ENCODE measurements at regions not wholly inside any gene's neighbourhood (a gene's known extent, or its start where the extent isn't known, plus 50 kb on each side); places are given as distances from the start of the nearest gene placed in this dataset.

DNA sequence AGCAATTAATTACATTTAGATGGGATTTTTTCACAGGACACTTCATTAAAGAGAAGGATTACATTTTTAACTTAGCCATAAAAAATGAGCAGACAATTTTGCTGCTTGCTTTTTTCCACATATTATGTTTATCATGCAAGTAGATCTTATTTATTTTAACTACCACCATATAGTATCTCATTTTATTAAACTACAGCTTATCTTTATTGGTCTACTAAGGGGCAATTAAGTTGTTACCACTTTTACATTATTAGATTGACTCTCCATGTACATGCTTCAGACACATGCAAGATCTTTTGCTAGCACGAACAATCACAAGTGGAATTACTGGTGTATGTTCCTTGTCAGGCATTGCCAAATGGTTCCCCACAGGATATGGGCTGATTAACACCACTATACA, 99.8 kb upstream of the NFIA start (continued):
- TF ChIP-seq HDAC6 (IDR thresholded peaks at IDR 0.05; ENCODE audit: low read depth, low read length): no peak
- TF ChIP-seq NRF1 (IDR thresholded peaks at IDR 0.05; ENCODE audit: low read depth, low read length): no peak
- TF ChIP-seq, protein P1, sequence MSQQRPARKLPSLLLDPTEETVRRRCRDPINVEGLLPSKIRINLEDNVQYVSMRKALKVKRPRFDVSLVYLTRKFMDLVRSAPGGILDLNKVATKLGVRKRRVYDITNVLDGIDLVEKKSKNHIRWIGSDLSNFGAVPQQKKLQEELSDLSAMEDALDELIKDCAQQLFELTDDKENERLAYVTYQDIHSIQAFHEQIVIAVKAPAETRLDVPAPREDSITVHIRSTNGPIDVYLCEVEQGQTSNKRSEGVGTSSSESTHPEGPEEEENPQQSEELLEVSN (IDR thresholded peaks at IDR 0.05): no peak
- TF ChIP-seq, protein P2, sequence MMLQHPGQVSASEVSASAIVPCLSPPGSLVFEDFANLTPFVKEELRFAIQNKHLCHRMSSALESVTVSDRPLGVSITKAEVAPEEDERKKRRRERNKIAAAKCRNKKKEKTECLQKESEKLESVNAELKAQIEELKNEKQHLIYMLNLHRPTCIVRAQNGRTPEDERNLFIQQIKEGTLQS (IDR thresholded peaks at IDR 0.05; ENCODE audit: insufficient read depth, low read depth, low read length): no peak
- TF ChIP-seq SIX5 (IDR thresholded peaks at IDR 0.05; ENCODE audit: low read depth, low read length): no peak
- TF ChIP-seq, protein P3, sequence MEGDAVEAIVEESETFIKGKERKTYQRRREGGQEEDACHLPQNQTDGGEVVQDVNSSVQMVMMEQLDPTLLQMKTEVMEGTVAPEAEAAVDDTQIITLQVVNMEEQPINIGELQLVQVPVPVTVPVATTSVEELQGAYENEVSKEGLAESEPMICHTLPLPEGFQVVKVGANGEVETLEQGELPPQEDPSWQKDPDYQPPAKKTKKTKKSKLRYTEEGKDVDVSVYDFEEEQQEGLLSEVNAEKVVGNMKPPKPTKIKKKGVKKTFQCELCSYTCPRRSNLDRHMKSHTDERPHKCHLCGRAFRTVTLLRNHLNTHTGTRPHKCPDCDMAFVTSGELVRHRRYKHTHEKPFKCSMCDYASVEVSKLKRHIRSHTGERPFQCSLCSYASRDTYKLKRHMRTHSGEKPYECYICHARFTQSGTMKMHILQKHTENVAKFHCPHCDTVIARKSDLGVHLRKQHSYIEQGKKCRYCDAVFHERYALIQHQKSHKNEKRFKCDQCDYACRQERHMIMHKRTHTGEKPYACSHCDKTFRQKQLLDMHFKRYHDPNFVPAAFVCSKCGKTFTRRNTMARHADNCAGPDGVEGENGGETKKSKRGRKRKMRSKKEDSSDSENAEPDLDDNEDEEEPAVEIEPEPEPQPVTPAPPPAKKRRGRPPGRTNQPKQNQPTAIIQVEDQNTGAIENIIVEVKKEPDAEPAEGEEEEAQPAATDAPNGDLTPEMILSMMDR (IDR thresholded peaks at IDR 0.05; ENCODE audit: control extremely low read depth in 1 of 3, insufficient read depth in 1 of 3, low read depth in 1 of 3, low read length in 3 of 3): no peak
